ENCODE measurements at regions not wholly inside any gene's neighbourhood (a gene's known extent, or its start where the extent isn't known, plus 50 kb on each side); places are given as distances from the start of the nearest gene placed in this dataset.

DNA sequence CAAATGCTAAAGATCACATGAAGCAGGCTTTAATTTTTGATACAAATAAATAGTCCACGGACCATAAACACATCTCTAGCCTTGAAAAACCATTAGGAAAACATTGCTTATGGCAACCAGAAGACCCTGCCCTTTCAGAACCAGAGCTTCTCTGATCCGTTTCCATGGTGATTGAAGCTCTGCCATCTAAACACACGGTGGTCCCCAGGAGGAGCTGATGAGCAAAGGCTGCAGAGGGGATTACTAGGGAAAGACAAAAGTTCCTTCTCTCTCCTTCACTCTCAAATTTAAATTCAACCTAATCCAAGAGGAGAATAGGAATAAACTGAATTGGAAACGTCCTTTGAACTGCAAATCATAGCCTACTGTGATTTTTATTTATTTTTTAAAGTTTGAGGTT is 122.0 kb upstream of the ATP10A start:
- TF ChIP-seq, protein P1, sequence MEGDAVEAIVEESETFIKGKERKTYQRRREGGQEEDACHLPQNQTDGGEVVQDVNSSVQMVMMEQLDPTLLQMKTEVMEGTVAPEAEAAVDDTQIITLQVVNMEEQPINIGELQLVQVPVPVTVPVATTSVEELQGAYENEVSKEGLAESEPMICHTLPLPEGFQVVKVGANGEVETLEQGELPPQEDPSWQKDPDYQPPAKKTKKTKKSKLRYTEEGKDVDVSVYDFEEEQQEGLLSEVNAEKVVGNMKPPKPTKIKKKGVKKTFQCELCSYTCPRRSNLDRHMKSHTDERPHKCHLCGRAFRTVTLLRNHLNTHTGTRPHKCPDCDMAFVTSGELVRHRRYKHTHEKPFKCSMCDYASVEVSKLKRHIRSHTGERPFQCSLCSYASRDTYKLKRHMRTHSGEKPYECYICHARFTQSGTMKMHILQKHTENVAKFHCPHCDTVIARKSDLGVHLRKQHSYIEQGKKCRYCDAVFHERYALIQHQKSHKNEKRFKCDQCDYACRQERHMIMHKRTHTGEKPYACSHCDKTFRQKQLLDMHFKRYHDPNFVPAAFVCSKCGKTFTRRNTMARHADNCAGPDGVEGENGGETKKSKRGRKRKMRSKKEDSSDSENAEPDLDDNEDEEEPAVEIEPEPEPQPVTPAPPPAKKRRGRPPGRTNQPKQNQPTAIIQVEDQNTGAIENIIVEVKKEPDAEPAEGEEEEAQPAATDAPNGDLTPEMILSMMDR (IDR thresholded peaks at IDR 0.05; ENCODE audit: insufficient read depth, low read length) = no peak
- TF ChIP-seq POLR2AphosphoS5 (IDR thresholded peaks at IDR 0.05; ENCODE audit: low read depth) (no peak), GABPA (IDR thresholded peaks at IDR 0.05; ENCODE audit: low read depth) (no peak)
- TF ChIP-seq, protein P2, sequence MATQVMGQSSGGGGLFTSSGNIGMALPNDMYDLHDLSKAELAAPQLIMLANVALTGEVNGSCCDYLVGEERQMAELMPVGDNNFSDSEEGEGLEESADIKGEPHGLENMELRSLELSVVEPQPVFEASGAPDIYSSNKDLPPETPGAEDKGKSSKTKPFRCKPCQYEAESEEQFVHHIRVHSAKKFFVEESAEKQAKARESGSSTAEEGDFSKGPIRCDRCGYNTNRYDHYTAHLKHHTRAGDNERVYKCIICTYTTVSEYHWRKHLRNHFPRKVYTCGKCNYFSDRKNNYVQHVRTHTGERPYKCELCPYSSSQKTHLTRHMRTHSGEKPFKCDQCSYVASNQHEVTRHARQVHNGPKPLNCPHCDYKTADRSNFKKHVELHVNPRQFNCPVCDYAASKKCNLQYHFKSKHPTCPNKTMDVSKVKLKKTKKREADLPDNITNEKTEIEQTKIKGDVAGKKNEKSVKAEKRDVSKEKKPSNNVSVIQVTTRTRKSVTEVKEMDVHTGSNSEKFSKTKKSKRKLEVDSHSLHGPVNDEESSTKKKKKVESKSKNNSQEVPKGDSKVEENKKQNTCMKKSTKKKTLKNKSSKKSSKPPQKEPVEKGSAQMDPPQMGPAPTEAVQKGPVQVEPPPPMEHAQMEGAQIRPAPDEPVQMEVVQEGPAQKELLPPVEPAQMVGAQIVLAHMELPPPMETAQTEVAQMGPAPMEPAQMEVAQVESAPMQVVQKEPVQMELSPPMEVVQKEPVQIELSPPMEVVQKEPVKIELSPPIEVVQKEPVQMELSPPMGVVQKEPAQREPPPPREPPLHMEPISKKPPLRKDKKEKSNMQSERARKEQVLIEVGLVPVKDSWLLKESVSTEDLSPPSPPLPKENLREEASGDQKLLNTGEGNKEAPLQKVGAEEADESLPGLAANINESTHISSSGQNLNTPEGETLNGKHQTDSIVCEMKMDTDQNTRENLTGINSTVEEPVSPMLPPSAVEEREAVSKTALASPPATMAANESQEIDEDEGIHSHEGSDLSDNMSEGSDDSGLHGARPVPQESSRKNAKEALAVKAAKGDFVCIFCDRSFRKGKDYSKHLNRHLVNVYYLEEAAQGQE (IDR thresholded peaks at IDR 0.05; ENCODE audit: insufficient replicate concordance, low read depth) = no peak

Measured in HL-60 (cell line).